ENCODE measurements at regions not wholly inside any gene's neighbourhood (a gene's known extent, or its start where the extent isn't known, plus 50 kb on each side); places are given as distances from the start of the nearest gene placed in this dataset.

DNA sequence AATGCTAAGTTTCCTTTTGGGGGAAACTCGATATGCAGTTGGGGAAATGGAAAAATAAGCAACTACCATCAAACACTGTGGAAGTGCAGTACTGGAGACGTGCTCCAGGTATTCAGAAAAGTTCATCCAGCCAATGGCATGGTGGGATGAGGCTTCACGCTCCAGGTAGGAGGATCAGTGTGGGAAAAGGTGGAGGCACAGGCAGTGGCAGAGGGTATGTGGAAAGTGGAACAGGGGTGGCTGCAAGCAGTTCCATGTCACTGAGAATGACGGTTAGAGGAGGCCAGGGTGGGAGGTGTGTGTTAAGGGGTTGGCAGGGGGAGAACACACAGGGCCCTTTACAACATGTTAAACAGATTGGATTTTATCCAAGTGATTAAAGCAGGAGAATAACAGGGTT lies 105.1 kb upstream of the NCAM1 start:
- DNase-seq (ENCODE audit: low spot score): no peak
- TF ChIP-seq, protein P1, sequence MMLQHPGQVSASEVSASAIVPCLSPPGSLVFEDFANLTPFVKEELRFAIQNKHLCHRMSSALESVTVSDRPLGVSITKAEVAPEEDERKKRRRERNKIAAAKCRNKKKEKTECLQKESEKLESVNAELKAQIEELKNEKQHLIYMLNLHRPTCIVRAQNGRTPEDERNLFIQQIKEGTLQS (IDR thresholded peaks at IDR 0.05): no peak
- TF ChIP-seq, protein P2, sequence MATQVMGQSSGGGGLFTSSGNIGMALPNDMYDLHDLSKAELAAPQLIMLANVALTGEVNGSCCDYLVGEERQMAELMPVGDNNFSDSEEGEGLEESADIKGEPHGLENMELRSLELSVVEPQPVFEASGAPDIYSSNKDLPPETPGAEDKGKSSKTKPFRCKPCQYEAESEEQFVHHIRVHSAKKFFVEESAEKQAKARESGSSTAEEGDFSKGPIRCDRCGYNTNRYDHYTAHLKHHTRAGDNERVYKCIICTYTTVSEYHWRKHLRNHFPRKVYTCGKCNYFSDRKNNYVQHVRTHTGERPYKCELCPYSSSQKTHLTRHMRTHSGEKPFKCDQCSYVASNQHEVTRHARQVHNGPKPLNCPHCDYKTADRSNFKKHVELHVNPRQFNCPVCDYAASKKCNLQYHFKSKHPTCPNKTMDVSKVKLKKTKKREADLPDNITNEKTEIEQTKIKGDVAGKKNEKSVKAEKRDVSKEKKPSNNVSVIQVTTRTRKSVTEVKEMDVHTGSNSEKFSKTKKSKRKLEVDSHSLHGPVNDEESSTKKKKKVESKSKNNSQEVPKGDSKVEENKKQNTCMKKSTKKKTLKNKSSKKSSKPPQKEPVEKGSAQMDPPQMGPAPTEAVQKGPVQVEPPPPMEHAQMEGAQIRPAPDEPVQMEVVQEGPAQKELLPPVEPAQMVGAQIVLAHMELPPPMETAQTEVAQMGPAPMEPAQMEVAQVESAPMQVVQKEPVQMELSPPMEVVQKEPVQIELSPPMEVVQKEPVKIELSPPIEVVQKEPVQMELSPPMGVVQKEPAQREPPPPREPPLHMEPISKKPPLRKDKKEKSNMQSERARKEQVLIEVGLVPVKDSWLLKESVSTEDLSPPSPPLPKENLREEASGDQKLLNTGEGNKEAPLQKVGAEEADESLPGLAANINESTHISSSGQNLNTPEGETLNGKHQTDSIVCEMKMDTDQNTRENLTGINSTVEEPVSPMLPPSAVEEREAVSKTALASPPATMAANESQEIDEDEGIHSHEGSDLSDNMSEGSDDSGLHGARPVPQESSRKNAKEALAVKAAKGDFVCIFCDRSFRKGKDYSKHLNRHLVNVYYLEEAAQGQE (IDR thresholded peaks at IDR 0.05): no peak
- TF ChIP-seq TAF1 (conservative IDR thresholded peaks at IDR 0.05): no peak
- no peak for TF ChIP-seq YY1 (IDR thresholded peaks at IDR 0.05)
- TF ChIP-seq RAD21 (IDR thresholded peaks at IDR 0.05): no peak
- TF ChIP-seq GABPA (IDR thresholded peaks at IDR 0.05 in 1 of 2, conservative IDR thresholded peaks at IDR 0.05 in 1 of 2): no peak
- TF ChIP-seq FOXA2 (IDR thresholded peaks at IDR 0.05): no peak
- TF ChIP-seq, protein P3, sequence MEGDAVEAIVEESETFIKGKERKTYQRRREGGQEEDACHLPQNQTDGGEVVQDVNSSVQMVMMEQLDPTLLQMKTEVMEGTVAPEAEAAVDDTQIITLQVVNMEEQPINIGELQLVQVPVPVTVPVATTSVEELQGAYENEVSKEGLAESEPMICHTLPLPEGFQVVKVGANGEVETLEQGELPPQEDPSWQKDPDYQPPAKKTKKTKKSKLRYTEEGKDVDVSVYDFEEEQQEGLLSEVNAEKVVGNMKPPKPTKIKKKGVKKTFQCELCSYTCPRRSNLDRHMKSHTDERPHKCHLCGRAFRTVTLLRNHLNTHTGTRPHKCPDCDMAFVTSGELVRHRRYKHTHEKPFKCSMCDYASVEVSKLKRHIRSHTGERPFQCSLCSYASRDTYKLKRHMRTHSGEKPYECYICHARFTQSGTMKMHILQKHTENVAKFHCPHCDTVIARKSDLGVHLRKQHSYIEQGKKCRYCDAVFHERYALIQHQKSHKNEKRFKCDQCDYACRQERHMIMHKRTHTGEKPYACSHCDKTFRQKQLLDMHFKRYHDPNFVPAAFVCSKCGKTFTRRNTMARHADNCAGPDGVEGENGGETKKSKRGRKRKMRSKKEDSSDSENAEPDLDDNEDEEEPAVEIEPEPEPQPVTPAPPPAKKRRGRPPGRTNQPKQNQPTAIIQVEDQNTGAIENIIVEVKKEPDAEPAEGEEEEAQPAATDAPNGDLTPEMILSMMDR (IDR thresholded peaks at IDR 0.05; ENCODE audit: low read depth, low read length, missing input control): no peak
- no peak for TF ChIP-seq NR2F2 (IDR thresholded peaks at IDR 0.05)
- TF ChIP-seq EGR1 (IDR thresholded peaks at IDR 0.05; ENCODE audit: low read depth in 2 of 2): no peak
- TF ChIP-seq SP1 (IDR thresholded peaks at IDR 0.05): no peak
- TF ChIP-seq, protein P4, sequence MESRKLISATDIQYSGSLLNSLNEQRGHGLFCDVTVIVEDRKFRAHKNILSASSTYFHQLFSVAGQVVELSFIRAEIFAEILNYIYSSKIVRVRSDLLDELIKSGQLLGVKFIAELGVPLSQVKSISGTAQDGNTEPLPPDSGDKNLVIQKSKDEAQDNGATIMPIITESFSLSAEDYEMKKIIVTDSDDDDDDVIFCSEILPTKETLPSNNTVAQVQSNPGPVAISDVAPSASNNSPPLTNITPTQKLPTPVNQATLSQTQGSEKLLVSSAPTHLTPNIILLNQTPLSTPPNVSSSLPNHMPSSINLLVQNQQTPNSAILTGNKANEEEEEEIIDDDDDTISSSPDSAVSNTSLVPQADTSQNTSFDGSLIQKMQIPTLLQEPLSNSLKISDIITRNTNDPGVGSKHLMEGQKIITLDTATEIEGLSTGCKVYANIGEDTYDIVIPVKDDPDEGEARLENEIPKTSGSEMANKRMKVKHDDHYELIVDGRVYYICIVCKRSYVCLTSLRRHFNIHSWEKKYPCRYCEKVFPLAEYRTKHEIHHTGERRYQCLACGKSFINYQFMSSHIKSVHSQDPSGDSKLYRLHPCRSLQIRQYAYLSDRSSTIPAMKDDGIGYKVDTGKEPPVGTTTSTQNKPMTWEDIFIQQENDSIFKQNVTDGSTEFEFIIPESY (IDR thresholded peaks at IDR 0.05): no peak
- TF ChIP-seq FOXA1 (IDR thresholded peaks at IDR 0.05): no peak
- TF ChIP-seq RXRA (IDR thresholded peaks at IDR 0.05): no peak
- peaks cover 0 to 7% (median 3%) of the 10 kb centered on the region in 4 donors for H3K9me3 ChIP-seq (ENCODE audit: control insufficient read depth in 4 of 4, low read length in 3 of 4)
- H3K4me1 ChIP-seq (ENCODE audit: control insufficient read depth in 4 of 4, insufficient read depth in 4 of 4, low read length in 3 of 4): no peaks in the 10 kb centered on the region
- no peak overlapping the region for H3K27ac ChIP-seq (ENCODE audit: low read depth in 1 of 2, low read length in 2 of 2)
- H3K9ac ChIP-seq (ENCODE audit: low read depth in 1 of 2, low read length in 2 of 2): no peak overlapping the region
- H3K4me3 ChIP-seq (ENCODE audit: low read depth in 1 of 3, low read length in 3 of 3): no peak overlapping the region
- 70% methylated on average over 4 of the region's 4 CpGs for WGBS
- H3K36me3 ChIP-seq (ENCODE audit: control insufficient read depth in 4 of 4, insufficient read depth in 3 of 4, low read depth in 1 of 4, low read length in 3 of 4): no peaks in the 10 kb centered on the region
- H3K27me3 ChIP-seq (ENCODE audit: control insufficient read depth in 4 of 4, insufficient read depth in 4 of 4, low read length in 3 of 4): peaks cover 0 to 13% (median 0%) of the 10 kb centered on the region in 4 donors

DNA sequence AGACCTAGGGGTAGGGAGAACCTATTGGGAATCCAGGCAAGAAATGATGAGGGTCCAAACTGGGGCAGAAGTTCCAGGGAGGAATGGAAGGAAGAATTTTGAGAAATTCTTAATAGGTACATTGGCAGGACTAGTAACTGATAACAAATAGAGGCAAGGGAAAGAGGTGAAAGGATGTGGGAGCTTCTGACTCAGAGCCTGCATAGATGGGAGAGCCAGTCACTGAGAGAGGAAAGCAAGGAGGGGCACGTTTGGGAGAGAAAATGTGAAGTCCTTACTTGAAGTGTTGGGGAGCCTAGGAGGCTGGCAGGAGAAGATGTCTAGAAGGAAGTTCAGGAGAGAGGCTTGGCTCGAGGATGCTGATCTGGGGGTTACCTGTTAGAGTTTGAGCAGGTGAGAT lies 104.6 kb upstream of the NCAM1 start:
- H3K4me3 ChIP-seq (ENCODE audit: low read depth in 1 of 3, low read length in 3 of 3): no peak overlapping the region
- peaks cover 0 to 10% (median 4%) of the 10 kb centered on the region in 4 donors for H3K9me3 ChIP-seq (ENCODE audit: control insufficient read depth in 4 of 4, low read length in 3 of 4)
- H3K27me3 ChIP-seq (ENCODE audit: control insufficient read depth in 4 of 4, insufficient read depth in 4 of 4, low read length in 3 of 4): peaks cover 0 to 13% (median 0%) of the 10 kb centered on the region in 4 donors
- no peak overlapping the region for H3K27ac ChIP-seq (ENCODE audit: low read depth in 1 of 2, low read length in 2 of 2)
- no peak overlapping the region for H3K9ac ChIP-seq (ENCODE audit: low read depth in 1 of 2, low read length in 2 of 2)
- no peaks in the 10 kb centered on the region for H3K36me3 ChIP-seq (ENCODE audit: control insufficient read depth in 4 of 4, insufficient read depth in 3 of 4, low read depth in 1 of 4, low read length in 3 of 4)
- no peaks in the 10 kb centered on the region for H3K4me1 ChIP-seq (ENCODE audit: control insufficient read depth in 4 of 4, insufficient read depth in 4 of 4, low read length in 3 of 4)
- WGBS: 33% methylated on average over 2 of the region's 2 CpGs
- no peak for DNase-seq (ENCODE audit: low spot score)
- no peak for TF ChIP-seq NR2F2 (IDR thresholded peaks at IDR 0.05)
- TF ChIP-seq HNF4A (conservative IDR thresholded peaks at IDR 0.05): no peak
- TF ChIP-seq, protein P1 (IDR thresholded peaks at IDR 0.05): no peak
- TF ChIP-seq, protein P2 (IDR thresholded peaks at IDR 0.05): no peak
- no peak for TF ChIP-seq SP1 (IDR thresholded peaks at IDR 0.05)
- TF ChIP-seq GABPA (IDR thresholded peaks at IDR 0.05 in 1 of 2, conservative IDR thresholded peaks at IDR 0.05 in 1 of 2): no peak
- TF ChIP-seq, protein P4 (IDR thresholded peaks at IDR 0.05): no peak
- TF ChIP-seq JUND (IDR thresholded peaks at IDR 0.05): no peak
- no peak for TF ChIP-seq RAD21 (IDR thresholded peaks at IDR 0.05)
- TF ChIP-seq, protein P5, sequence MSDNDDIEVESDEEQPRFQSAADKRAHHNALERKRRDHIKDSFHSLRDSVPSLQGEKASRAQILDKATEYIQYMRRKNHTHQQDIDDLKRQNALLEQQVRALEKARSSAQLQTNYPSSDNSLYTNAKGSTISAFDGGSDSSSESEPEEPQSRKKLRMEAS (IDR thresholded peaks at IDR 0.05): no peak
- no peak for TF ChIP-seq YY1 (IDR thresholded peaks at IDR 0.05)
- TF ChIP-seq EGR1 (IDR thresholded peaks at IDR 0.05; ENCODE audit: low read depth in 2 of 2): no peak
- no peak for TF ChIP-seq HNF4G (IDR thresholded peaks at IDR 0.05)
- no peak for TF ChIP-seq TAF1 (conservative IDR thresholded peaks at IDR 0.05)

Measured in liver (tissue), 8 donors.